Uterus (tissue), 3 donors: ENCODE measurements at regions not wholly inside any gene's neighbourhood (a gene's known extent, or its start where the extent isn't known, plus 50 kb on each side); places are given as distances from the start of the nearest gene placed in this dataset.

ENCODE experiments used
- DNase-seq, 2 donors: peaks; one replicate each; pipeline ENCODE4 v3.0.0-alpha.2; 2019 to 2020
- H3K27ac ChIP-seq, 2 donors: fragments of 200-600 bp; sonication (generic); 1 replicate in 1 of 2; 2 replicates in 1 of 2; pipeline ENCODE4 v1.5.1; 2016 to 2018
- H3K27me3 ChIP-seq, 2 donors: fragments of 200-600 bp; sonication (generic); one replicate each; pipeline ENCODE4 v1.5.1; 2018 to 2019; ENCODE audit warnings: control low read depth in 1 of 2
- H3K36me3 ChIP-seq, 2 donors: fragments of 200-600 bp; sonication (generic); one replicate each; pipeline ENCODE4 v1.5.1; 2019; ENCODE audit warnings: control low read depth in 1 of 2
- H3K4me1 ChIP-seq, 2 donors: fragments of 200-600 bp; sonication (generic); one replicate each; pipeline ENCODE4 v1.5.1; 2018 to 2019; ENCODE audit warnings: control low read depth in 1 of 2
- H3K4me3 ChIP-seq, 2 donors: fragments of 200-600 bp; sonication (generic); 1 replicate in 1 of 2; 2 replicates in 1 of 2; pipeline ENCODE4 v1.5.1; 2018 to 2019; ENCODE audit warnings: mild to moderate bottlenecking in 1 of 2
- H3K9me3 ChIP-seq, 2 donors: fragments of 200-600 bp; sonication (generic); one replicate each; pipeline ENCODE4 v1.5.1; 2019; ENCODE audit warnings: control low read depth in 1 of 2
- CTCF ChIP-seq, 4 experiments: fragments of 200-600 bp in 2 of 4; fragments of 450-650 bp in 2 of 4; sonication (generic) in 2 of 4; IDR thresholded peaks; one replicate each; pipeline ENCODE4 v1.5.1; 2016 to 2019; ENCODE audit warnings: antibody characterized with exemption in 4 of 4, mild to moderate bottlenecking in 2 of 4, moderate library complexity in 1 of 4
- POLR2A ChIP-seq, 2 donors: fragments of 450-650 bp; IDR thresholded peaks; one replicate each; pipeline ENCODE4 v1.6.1; 2016; ENCODE audit warnings: antibody characterized with exemption in 2 of 2, mild to moderate bottlenecking in 1 of 2, moderate library complexity in 1 of 2
- intact Hi-C: fragments of 100-400 bp; cut with DNase I; formaldehyde crosslinking; loops from one replicate; pipeline ENCODE4 v1.15.1; 2023; ENCODE audit warnings: low total_unique reads
- donor health status: DM: yes; HTN: yes; CAD: no.

- Histone ChIP-seq H3K27me3 (no peaks in the 10 kb centered on the region), H3K4me1 (no peaks in the 10 kb centered on the region), H3K27ac (no peak overlapping the region), H3K36me3 (no peaks in the 10 kb centered on the region), H3K4me3 (no peak overlapping the region), H3K9me3 (no peaks in the 10 kb centered on the region)
- intact Hi-C loops: no loop called here
- no peak for DNase-seq
- TF ChIP-seq CTCF (IDR thresholded peaks at IDR 0.05): no peak
- no peak for TF ChIP-seq POLR2A (IDR thresholded peaks at IDR 0.05)
These were observed 2353.6 kb downstream of the PCDH7 start for GRCh38 chr4:33073811-33074210.

GRCh38 chr4:33078145-33078544 is 2358.0 kb downstream of the PCDH7 start:
- DNase-seq: no peak
- Histone ChIP-seq H3K4me1 (no peaks in the 10 kb centered on the region), H3K36me3 (no peaks in the 10 kb centered on the region), H3K9me3 (no peaks in the 10 kb centered on the region), H3K4me3 (no peak overlapping the region), H3K27ac (no peak overlapping the region), H3K27me3 (no peaks in the 10 kb centered on the region)
- TF ChIP-seq CTCF (IDR thresholded peaks at IDR 0.05): no peak
- no peak for TF ChIP-seq POLR2A (IDR thresholded peaks at IDR 0.05)
- intact Hi-C loops: no loop called here

- intact Hi-C loops: no loop called here
- Histone ChIP-seq H3K27ac (no peak overlapping the region), H3K27me3 (no peaks in the 10 kb centered on the region), H3K36me3 (no peaks in the 10 kb centered on the region), H3K9me3 (no peaks in the 10 kb centered on the region), H3K4me3 (no peak overlapping the region), H3K4me1 (no peaks in the 10 kb centered on the region)
- no peak for TF ChIP-seq CTCF (IDR thresholded peaks at IDR 0.05)
- no peak for TF ChIP-seq POLR2A (IDR thresholded peaks at IDR 0.05)
- DNase-seq: no peak
These were observed 2360.1 kb downstream of the PCDH7 start for GRCh38 chr4:33080275-33080674.

GRCh38 chr4:33085709-33086108 is 2365.5 kb downstream of the PCDH7 start:
- H3K27ac ChIP-seq: no peak overlapping the region
- no peaks in the 10 kb centered on the region for H3K9me3 ChIP-seq
- intact Hi-C loops: no loop called here
- H3K27me3 ChIP-seq: no peaks in the 10 kb centered on the region
- no peak for TF ChIP-seq CTCF (IDR thresholded peaks at IDR 0.05)
- TF ChIP-seq POLR2A (IDR thresholded peaks at IDR 0.05): no peak
- no peak overlapping the region for H3K4me3 ChIP-seq
- H3K36me3 ChIP-seq: no peaks in the 10 kb centered on the region
- DNase-seq: no peak
- no peaks in the 10 kb centered on the region for H3K4me1 ChIP-seq

GRCh38 chr4:33086331-33086925 is 2366.3 kb downstream of the PCDH7 start:
- DNase-seq: no peak
- H3K9me3 ChIP-seq: no peaks in the 10 kb centered on the region
- intact Hi-C loops: no loop called here
- H3K4me3 ChIP-seq: no peak overlapping the region
- no peak for TF ChIP-seq CTCF (IDR thresholded peaks at IDR 0.05)
- no peak for TF ChIP-seq POLR2A (IDR thresholded peaks at IDR 0.05)
- H3K4me1 ChIP-seq: no peaks in the 10 kb centered on the region
- no peaks in the 10 kb centered on the region for H3K36me3 ChIP-seq
- H3K27ac ChIP-seq: no peak overlapping the region
- no peaks in the 10 kb centered on the region for H3K27me3 ChIP-seq
